ENCODE measurements at regions not wholly inside any gene's neighbourhood (a gene's known extent, or its start where the extent isn't known, plus 50 kb on each side); places are given as distances from the start of the nearest gene placed in this dataset.

GRCh38 chr1:170854677-170855076, 80.7 kb upstream of the MROH9 start:
- no peak for ATAC-seq
- H3K9me3 Mint-ChIP-seq, result no peaks in the 10 kb centered on the region
- intact Hi-C loops (cut with micrococcal nuclease), result no loop called here
- H3K27me3 Mint-ChIP-seq, result peaks cover 16% of the 10 kb centered on the region
- no peaks in the 10 kb centered on the region for H3K36me3 Mint-ChIP-seq (ENCODE audit: low read depth)
- POLR2A ChIA-PET, result no interaction called here
- H3K4me3 Mint-ChIP-seq, result no peak overlapping the region
- TF ChIP-seq CTCF (IDR thresholded peaks at IDR 0.05), result no peak
- CTCF ChIA-PET, result no interaction called here
- H3K4me1 Mint-ChIP-seq (ENCODE audit: low read depth), result no peaks in the 10 kb centered on the region
- DNase-seq, result no peak
- H3K27ac Mint-ChIP-seq, result no peak overlapping the region

GRCh38 chr1:170856455-170856854, 78.9 kb upstream of the MROH9 start:
- TF ChIP-seq CTCF (IDR thresholded peaks at IDR 0.05), result no peak
- intact Hi-C loops (cut with micrococcal nuclease), result no loop called here
- Mint-ChIP-seq H3K4me1 (ENCODE audit: low read depth) (no peaks in the 10 kb centered on the region), H3K27ac (no peak overlapping the region), H3K27me3 (peaks cover 12% of the 10 kb centered on the region), H3K36me3 (ENCODE audit: low read depth) (no peaks in the 10 kb centered on the region), H3K9me3 (no peaks in the 10 kb centered on the region), H3K4me3 (no peak overlapping the region)
- CTCF ChIA-PET, result no interaction called here
- POLR2A ChIA-PET, result no interaction called here
- no peak for ATAC-seq
- no peak for DNase-seq

GRCh38 chr1:170857955-170858354, 77.4 kb upstream of the MROH9 start:
- CTCF ChIA-PET, result no interaction called here
- Mint-ChIP-seq H3K4me1 (ENCODE audit: low read depth) (no peaks in the 10 kb centered on the region), H3K36me3 (ENCODE audit: low read depth) (no peaks in the 10 kb centered on the region), H3K27me3 (peaks cover 7% of the 10 kb centered on the region), H3K4me3 (no peak overlapping the region), H3K9me3 (no peaks in the 10 kb centered on the region), H3K27ac (no peak overlapping the region)
- DNase-seq (no peak), ATAC-seq (no peak)
- intact Hi-C loops (cut with micrococcal nuclease), result no loop called here
- POLR2A ChIA-PET, result no interaction called here
- TF ChIP-seq CTCF (IDR thresholded peaks at IDR 0.05), result no peak

GRCh38 chr1:170863621-170864020, 71.7 kb upstream of the MROH9 start:
- DNase-seq, result no peak
- H3K27ac Mint-ChIP-seq, result no peak overlapping the region
- CTCF ChIA-PET, result no interaction called here
- intact Hi-C loops (cut with micrococcal nuclease), result no loop called here
- ATAC-seq, result no peak
- POLR2A ChIA-PET, result no interaction called here
- H3K36me3 Mint-ChIP-seq (ENCODE audit: low read depth), result no peaks in the 10 kb centered on the region
- H3K4me3 Mint-ChIP-seq, result no peak overlapping the region
- no peaks in the 10 kb centered on the region for H3K4me1 Mint-ChIP-seq (ENCODE audit: low read depth)
- no peak for TF ChIP-seq CTCF (IDR thresholded peaks at IDR 0.05)
- peaks cover 2% of the 10 kb centered on the region for H3K27me3 Mint-ChIP-seq
- no peaks in the 10 kb centered on the region for H3K9me3 Mint-ChIP-seq

GRCh38 chr1:170864238-170864637, 71.1 kb upstream of the MROH9 start:
- Mint-ChIP-seq H3K4me1 (ENCODE audit: low read depth) (no peaks in the 10 kb centered on the region), H3K9me3 (no peaks in the 10 kb centered on the region), H3K36me3 (ENCODE audit: low read depth) (no peaks in the 10 kb centered on the region), H3K27me3 (peaks cover 2% of the 10 kb centered on the region), H3K4me3 (no peak overlapping the region), H3K27ac (no peak overlapping the region)
- DNase-seq (no peak), ATAC-seq (no peak)
- ChIA-PET POLR2A (no interaction called here), CTCF (no interaction called here)
- TF ChIP-seq CTCF (IDR thresholded peaks at IDR 0.05), result no peak
- intact Hi-C loops (cut with micrococcal nuclease), result no loop called here

Measured in activated CD8-positive, alpha-beta T cell treated with anti-CD3 and anti-CD28 coated beads for 36 hours (primary cell).